ENCODE measurements at regions not wholly inside any gene's neighbourhood (a gene's known extent, or its start where the extent isn't known, plus 50 kb on each side); places are given as distances from the start of the nearest gene placed in this dataset.

GRCh38 chr2:220065581-220065980, 438.2 kb downstream of the SLC4A3 start:
- DNase-seq, result no peak

DNA sequence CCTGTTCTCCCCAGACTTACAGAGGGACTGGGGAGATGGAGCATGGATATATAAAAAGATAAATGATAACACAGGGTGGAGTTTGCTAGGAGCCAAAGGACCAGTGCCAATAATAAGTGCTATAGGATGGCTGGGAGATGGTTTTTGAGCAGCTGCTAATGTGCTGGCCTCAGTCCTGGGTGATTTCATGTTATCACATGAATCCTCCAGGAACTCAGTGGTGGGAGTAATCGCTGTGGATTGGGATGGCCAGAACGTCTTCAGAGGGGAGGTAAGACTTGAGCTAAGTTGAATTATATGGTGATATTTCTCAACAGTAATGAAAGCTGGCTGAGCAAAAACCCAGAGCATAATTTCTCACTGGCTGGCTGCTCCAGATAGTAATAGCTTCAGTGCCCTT, 441.4 kb downstream of the SLC4A3 start:
- no peak for DNase-seq

GRCh38 chr2:220070349-220070748, 442.9 kb downstream of the SLC4A3 start:
- DNase-seq, result no peak

DNA sequence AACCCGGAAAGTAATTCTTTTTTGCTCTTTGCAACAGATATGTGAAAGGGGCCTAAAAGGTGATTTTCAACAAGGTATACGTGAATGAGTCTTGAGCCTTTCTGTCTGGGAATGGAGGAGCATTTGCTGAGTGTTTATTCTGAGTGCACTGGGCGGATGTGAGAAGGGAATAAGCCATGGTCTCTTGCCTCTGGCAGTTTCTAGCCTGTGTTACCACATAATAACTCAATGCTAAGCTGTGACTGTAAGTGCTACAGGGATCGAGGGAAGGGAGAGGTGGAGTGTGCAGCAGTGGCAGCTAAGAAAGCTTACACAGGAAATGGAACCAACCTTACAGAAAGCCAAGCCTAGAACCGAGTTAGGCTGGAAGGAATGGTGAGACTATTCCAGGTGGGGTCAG, 444.3 kb downstream of the SLC4A3 start:
- no peak for DNase-seq

- DNase-seq, result no peak
Observed at GRCh38 chr2:220072669-220073220, 445.3 kb downstream of the SLC4A3 start.

- no peak for DNase-seq
Observed at GRCh38 chr2:220075835-220076234, 448.4 kb downstream of the SLC4A3 start.

DNA sequence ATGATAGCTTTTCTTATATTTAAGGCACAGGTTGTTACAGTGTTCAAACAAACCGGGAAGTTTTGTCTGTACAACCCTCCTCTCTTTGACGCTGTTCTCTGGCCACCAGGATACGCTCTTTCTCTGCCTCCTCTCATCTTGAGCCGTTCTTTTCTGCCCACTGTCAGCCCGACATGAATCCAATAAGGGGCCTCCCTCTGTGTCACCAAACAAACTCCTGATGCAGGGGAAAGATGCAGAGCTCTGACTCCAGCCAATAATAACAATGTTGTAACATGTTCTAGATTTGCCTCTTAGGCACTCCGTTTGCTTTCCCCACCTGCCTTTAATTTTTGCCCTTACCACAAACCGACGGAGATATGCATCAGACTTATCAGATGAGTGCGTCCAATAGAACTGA, 449.3 kb downstream of the SLC4A3 start:
- DNase-seq, result no peak

DNA sequence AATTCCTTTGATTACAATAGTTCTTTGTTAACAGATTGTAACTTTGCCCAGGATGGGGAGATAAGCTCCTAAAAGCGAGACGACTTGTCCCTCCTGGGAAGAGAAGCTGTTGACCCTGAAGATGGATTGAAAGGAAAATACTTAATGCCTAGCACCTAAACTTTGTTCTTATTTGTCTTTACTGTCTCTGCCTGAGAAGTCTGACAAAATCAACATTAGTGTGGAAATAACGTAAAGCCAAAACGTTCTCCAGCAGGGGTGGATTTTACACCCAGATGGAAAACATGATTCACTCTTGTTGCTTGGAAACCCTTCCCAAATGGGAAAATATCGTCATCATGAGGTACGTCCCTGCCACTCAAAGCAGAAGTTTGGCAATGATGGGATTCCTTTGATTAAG, 450.1 kb downstream of the SLC4A3 start:
- DNase-seq, result no peak

- no peak for DNase-seq
Observed at GRCh38 chr2:220078439-220078838, 451.0 kb downstream of the SLC4A3 start.

- DNase-seq, result no peak
Observed at GRCh38 chr2:220079595-220079994, 452.2 kb downstream of the SLC4A3 start.

DNA sequence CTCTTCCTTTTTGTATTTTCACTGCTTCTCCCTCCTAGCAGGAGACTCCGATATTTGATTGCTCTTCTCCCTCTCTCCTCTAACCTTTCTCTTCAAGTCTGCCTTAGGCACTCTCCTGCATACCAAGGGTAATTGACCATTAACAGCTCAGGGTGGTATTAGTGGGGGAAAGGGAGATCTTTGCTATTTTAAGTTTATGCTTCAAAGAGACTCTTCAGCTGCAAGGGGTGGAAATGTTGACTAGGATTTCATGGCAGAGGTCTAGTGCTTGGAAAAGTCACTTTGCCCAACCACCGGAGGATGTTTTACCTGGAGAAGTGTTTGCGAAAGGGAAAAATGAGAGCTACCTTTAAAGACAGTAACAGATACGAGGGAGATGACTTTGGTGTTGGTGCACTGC, 453.7 kb downstream of the SLC4A3 start:
- no peak for DNase-seq

DNA sequence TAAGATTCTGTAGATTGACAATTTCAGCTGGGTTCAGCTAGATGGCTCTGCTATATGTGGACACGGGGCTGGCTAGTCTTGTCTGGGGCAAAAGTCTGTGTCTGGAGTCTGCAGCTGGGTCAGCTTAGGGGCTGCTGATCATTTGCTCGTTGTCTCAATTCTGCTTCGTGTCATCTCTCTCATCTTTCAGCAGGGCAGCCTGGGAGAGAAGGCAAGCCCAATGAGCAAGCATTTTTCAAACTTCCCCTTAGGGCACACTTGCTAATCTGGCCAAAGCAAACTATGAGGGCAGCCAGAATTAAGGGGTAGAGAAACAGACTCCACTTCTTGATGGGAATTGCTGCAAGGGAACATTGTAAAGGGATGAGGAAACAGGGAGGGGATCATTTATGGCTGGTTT, 462.6 kb downstream of the SLC4A3 start:
- no peak for DNase-seq

- no peak for DNase-seq
Observed at GRCh38 chr2:220096406-220096805, 469.0 kb downstream of the SLC4A3 start.

- DNase-seq, result peak in 1 of 2 experiments; percentile 10
Observed at GRCh38 chr2:220101980-220102379, 474.6 kb downstream of the SLC4A3 start.

GRCh38 chr2:220103596-220103995, 476.2 kb downstream of the SLC4A3 start:
- DNase-seq, result no peak

DNA sequence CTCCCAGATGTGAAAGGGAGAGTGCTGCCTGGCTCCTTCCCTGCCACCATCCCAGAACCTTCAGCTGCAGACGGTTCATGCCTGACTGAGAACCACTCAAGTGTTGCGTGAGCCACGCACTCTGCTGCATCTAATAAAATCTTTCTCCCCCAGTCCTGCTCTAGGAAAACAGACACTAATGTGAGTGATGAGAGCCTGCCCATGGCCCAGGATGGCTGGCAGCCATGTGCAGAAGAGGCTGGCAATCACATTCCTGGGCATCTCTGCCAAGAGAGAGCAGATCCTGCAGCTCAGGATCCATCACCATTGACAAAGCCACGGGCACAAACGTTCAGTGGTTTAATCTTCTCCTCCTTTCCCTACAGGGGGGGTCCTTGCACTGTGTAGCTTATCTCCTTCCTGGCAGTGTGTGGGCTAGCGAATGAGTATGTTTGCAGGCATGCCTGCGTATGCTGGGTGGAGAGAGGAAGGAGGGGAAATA, 477.5 kb downstream of the SLC4A3 start:
- peak in 1 of 2 experiments; percentile 45 for DNase-seq

- DNase-seq, result no peak
Observed at GRCh38 chr2:220106065-220106464, 478.6 kb downstream of the SLC4A3 start.

GRCh38 chr2:220107380-220107791, 480.0 kb downstream of the SLC4A3 start:
- DNase-seq, result no peak

DNA sequence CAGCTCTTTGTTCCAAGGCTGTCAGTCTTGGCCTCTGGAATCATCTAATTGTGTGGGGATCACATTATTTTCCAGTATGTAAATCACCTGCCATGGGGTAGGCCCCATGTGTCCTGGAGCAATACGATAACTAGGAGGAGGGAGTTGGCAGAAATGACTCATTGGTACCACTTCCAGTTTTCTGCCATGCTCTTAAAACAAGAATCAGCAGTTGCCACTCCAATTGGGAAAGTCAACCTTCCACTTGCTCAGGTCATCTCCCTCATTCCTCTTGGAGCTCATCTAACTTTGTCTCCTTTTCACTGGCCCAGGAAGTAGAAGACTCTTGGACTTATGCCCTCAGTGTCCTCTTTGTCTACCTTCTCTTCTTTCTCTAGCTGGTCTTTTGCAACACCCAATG, 487.0 kb downstream of the SLC4A3 start:
- DNase-seq, result no peak

GRCh38 chr2:220117025-220117424, 489.6 kb downstream of the SLC4A3 start:
- DNase-seq, result no peak

DNA sequence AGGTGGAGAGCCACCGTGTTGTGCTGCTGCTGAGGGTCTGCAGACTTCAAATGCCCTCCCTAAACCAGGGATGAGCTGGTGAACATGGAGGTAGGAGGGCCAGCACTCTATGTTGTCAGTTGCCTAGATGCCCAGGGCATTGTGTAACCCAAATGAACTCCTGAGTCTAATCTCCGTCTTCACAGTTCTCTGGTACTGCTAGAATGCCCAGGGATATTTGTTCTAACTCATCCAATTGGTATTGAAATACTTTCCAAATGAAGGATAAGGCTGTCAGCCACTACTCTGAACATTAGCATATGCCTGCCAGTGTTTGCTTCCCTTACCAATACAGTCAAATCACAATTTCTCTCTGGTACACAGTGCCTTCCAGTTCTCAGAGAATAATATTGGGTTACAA, 492.6 kb downstream of the SLC4A3 start:
- no peak for DNase-seq

DNA sequence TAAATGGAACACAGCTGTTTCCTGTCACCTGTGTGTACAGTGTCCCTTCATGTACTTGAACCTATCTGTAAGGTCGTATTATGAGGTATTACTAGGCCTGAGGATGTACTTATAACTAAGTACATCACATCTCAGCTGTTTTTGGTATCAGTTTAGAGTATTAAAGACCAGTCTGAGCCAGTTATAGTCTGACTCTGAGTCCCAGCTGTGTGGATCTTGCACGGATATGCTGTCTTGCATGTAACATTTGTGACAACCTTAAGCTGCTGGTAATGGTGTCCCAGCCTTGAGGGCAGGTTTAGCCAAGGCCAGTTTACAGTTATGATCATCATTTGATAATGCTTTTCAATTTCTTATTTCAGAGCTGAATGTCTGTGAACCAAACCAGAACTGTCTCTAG, 496.3 kb downstream of the SLC4A3 start:
- DNase-seq, result no peak

GRCh38 chr2:220125551-220125950, 498.1 kb downstream of the SLC4A3 start:
- no peak for DNase-seq

DNA sequence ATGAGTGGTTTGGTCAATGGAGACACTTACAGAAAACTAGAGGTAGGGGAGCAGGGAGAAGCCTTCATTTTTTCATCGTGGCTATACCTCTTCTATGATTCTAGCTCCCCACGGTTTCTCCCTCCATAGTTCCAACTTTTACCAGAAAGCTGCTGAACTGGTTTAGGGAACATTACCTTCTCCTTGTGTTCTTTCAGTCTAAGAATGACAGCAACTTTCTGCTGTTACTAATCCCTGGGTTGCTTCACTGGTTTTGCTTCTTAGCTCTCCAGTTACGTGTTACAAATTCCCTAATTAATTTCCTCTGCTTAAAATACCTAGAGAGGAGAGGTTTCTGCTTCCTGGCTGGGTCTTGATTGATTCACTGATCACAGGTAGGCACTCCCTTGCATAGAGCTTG, 499.9 kb downstream of the SLC4A3 start:
- no peak for DNase-seq

GRCh38 chr2:220127876-220128275, 500.4 kb downstream of the SLC4A3 start:
- no peak for DNase-seq

DNA sequence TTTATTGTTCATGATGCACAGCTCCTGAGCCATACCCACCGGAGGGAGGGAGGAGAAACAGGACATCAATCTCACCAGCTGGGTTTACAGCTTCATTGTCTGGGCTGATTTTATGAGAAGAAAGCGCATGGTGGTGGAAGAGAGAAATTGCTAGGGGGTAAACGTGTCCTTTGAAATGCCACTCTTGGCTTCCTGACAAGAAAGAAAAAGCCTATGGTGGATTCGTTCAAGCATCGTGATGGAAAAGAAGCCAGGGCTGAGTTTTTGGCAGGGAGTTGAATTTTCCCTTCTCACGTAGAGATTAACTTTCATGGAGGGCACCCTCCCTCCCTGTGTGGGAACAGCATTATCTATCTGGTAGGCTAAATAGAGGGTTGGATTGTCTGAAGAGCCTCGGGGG, 502.0 kb downstream of the SLC4A3 start:
- no peak for DNase-seq

Data from NCI-H524 (cell line).